ENCODE measurements at regions not wholly inside any gene's neighbourhood (a gene's known extent, or its start where the extent isn't known, plus 50 kb on each side); places are given as distances from the start of the nearest gene placed in this dataset.

GRCh38 chr7:19202599-19202998 is 57.4 kb upstream of the FERD3L start:
- Histone ChIP-seq H3K4me1 (ENCODE audit: control insufficient read depth, insufficient read depth, low read length) (peaks cover 20% of the 10 kb centered on the region), H3K36me3 (ENCODE audit: insufficient read depth, low read length) (no peaks in the 10 kb centered on the region), H3K9me3 (replicated peaks; ENCODE audit: low read length) (no peaks in the 10 kb centered on the region), H3K4me2 (ENCODE audit: low read length) (peak overlapping the region; percentile 47), H3K27me3 (ENCODE audit: control insufficient read depth, insufficient read depth, low read length) (no peaks in the 10 kb centered on the region), H3K9ac (ENCODE audit: low read depth, low read length) (no peak overlapping the region), H3K4me3 (ENCODE audit: low read length) (no peak overlapping the region)
